Right cardiac atrium (tissue), 5 donors: ENCODE measurements at regions not wholly inside any gene's neighbourhood (a gene's known extent, or its start where the extent isn't known, plus 50 kb on each side); places are given as distances from the start of the nearest gene placed in this dataset.

ENCODE experiments used
- ATAC-seq, 2 donors: fragments of 200-7000 bp; cut with Tn5 transposase; one replicate each; pipeline versions ENCODE4 v1.8.0 to v1.9.1; 2020; ENCODE audit warnings: moderate library complexity in 2 of 2, mild to moderate bottlenecking in 1 of 2
- DNase-seq, 3 donors: peaks; one replicate each; pipeline ENCODE4 v3.0.0-alpha.2; 2020
- H3K27ac ChIP-seq: one replicate; pipeline ENCODE4 v1.5.1; 2013; ENCODE audit warnings: mild to moderate bottlenecking, low read length, control low read depth, moderate library complexity
- H3K27me3 ChIP-seq: one replicate; pipeline ENCODE4 v1.6.1; 2013; ENCODE audit not compliant: control insufficient read depth, insufficient read depth
- H3K4me1 ChIP-seq: one replicate; pipeline ENCODE4 v1.6.1; 2013; ENCODE audit warnings: low read length; ENCODE audit not compliant: control insufficient read depth, insufficient read depth
- H3K4me3 ChIP-seq: one replicate; pipeline ENCODE4 v1.5.1; 2013; ENCODE audit warnings: low read length, control low read depth
- H3K9me3 ChIP-seq: one replicate; pipeline ENCODE4 v1.6.1; 2013; ENCODE audit warnings: low read length; ENCODE audit not compliant: control insufficient read depth
- WGBS: extraction: QIAGEN DNeasy Blood & Tissue Kit; methylation state at CpG from one replicate; pipeline ENCODE4 v1.1.7; 2013; 5-methylcytosine and 5-hydroxymethylcytosine counted together
- intact Hi-C, 4 donors: fragments of 100-400 bp; cut with DNase I; formaldehyde crosslinking; loops; one replicate each; pipeline versions ENCODE4 v1.11.0 to v1.14.0; 2022 to 2023
- donor health status: healthy with polysubstance abuse.
- donor health status: DM: no; HTN: yes; CAD: no.
- donor health status: DM: no; HTN: no; CAD: no.
- donor health status: DM: no; HTN: yes; CAD: no; lungs with severe emphysema.
- donor health status: DM: yes; HTN: yes; CAD: no.

DNA sequence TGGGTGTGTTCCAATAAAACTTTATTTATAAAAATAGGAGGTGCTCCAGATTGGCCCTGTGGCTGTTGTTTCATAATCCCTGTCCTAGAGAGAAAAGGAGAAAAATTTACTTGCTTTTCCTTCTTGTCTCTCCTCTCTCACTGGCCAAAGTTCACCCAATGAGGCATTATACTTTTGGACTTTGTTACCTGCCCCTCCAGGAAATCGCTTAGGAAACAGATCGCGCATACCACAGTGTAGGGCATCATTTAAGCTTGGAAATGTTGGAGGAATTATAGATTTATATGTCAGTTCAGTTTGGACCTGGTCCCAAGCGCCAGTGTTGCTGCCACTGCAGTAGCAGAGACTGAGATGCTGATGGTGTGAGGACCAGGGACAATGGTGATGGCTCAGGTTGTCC is 337.6 kb upstream of the NR3C2 start:
- ATAC-seq (no peak), DNase-seq (no peak)
- H3K9me3 ChIP-seq, result no peaks in the 10 kb centered on the region
- intact Hi-C loops, result no loop called here
- no peak overlapping the region for H3K27ac ChIP-seq
- no peak overlapping the region for H3K4me3 ChIP-seq
- no peaks in the 10 kb centered on the region for H3K27me3 ChIP-seq
- 91% methylated on average over 4 of the region's 4 CpGs for WGBS
- H3K4me1 ChIP-seq, result no peaks in the 10 kb centered on the region

DNA sequence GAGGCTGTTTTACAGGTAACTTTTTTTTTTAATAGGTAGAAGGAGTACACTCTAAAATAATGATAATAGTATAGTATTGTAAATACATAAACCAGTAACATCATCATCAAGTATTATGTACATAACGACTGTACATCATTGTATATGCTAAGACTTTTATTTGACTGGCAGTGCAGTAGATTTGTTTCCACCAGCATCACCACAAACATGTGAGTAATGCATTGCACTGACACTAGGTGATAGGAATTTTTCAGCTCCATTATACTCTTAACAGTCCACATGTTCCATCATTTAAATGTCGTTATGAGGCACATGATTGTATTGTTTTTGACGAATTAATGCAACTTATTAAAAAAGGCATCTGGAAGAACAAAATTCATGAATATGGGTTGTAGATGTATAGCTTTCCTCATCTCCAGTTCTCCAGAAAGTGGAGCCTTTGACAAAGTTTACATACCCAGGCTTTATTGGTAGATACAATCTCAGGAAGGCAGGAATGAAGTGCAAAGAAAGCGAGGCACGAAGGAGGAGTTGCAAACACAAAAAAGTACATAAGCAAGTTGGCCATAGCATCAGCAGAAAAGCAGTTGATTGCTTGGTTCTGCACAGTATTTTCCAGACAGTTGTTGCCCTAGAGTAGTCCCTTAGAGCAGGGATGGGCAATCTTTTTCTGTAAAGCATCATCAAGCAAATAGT is 336.9 kb upstream of the NR3C2 start:
- H3K9me3 ChIP-seq, result no peaks in the 10 kb centered on the region
- WGBS, result 83% methylated on average over 5 of the region's 5 CpGs
- no peak for ATAC-seq

DNA sequence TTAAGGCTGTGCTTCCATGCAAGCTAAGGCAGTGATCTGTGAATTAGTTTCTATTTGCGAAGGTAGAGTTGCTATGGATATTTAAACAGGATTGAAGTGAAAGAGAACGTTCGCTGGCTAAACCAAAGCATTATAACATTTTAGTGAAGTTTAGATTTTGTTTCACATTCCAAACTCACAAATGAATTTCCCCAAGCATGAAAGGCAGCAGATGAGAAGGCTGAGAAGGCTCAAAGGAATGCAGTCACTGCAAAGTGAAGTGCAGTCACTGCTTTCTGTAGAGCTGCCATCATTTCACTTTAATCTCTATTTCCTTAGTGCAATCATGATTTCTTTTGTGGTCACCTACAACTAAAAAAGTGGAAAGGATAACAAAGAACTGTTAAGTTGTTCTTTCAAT is 334.7 kb upstream of the NR3C2 start:
- no peaks in the 10 kb centered on the region for H3K4me1 ChIP-seq
- no peaks in the 10 kb centered on the region for H3K9me3 ChIP-seq
- no peaks in the 10 kb centered on the region for H3K27me3 ChIP-seq
- intact Hi-C loops, result no loop called here
- no peak overlapping the region for H3K27ac ChIP-seq
- no peak for DNase-seq
- H3K4me3 ChIP-seq, result no peak overlapping the region
- no peak for ATAC-seq
- 81% methylated on average over 3 of the region's 3 CpGs for WGBS

More for the DNA sequence above, 336.9 kb upstream of the NR3C2 start:
- Histone ChIP-seq H3K4me1 (no peaks in the 10 kb centered on the region), H3K27me3 (no peaks in the 10 kb centered on the region), H3K27ac (no peak overlapping the region), H3K4me3 (no peak overlapping the region)
- intact Hi-C loops, result no loop called here
- DNase-seq, result no peak

- WGBS, result 91% methylated on average over 3 of the region's 3 CpGs
- ATAC-seq, result no peak
- intact Hi-C loops, result no loop called here
- no peaks in the 10 kb centered on the region for H3K4me1 ChIP-seq
- H3K9me3 ChIP-seq, result no peaks in the 10 kb centered on the region
- H3K4me3 ChIP-seq, result no peak overlapping the region
- no peak overlapping the region for H3K27ac ChIP-seq
- DNase-seq, result no peak
- H3K27me3 ChIP-seq, result no peaks in the 10 kb centered on the region
These were observed 331.9 kb upstream of the NR3C2 start for GRCh38 chr4:148774134-148774533.

DNA sequence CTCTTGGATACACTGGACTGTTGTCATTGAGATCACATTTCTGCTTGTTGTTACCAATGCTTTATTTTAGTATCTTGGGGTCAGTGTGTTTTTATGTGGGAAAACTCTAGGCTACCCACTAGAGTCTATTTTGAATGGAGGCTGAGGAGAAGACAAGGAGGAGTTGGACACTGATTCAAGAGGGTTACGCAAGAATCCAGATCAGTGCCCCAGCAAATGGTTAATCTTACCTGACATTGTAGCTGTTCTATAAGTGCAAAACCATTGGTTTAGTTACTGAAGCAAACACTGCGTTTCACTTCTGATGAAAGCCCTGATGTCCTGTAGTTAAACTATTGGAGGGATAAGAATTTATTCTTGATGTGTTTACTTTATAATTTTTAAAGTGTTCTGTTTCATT is 331.1 kb upstream of the NR3C2 start:
- no peaks in the 10 kb centered on the region for H3K27me3 ChIP-seq
- intact Hi-C loops, result no loop called here
- no peak overlapping the region for H3K27ac ChIP-seq
- no peaks in the 10 kb centered on the region for H3K4me1 ChIP-seq
- ATAC-seq (no peak), DNase-seq (no peak)
- H3K4me3 ChIP-seq, result no peak overlapping the region
- WGBS, result 93% methylated on average over 2 of the region's 2 CpGs
- no peaks in the 10 kb centered on the region for H3K9me3 ChIP-seq

DNA sequence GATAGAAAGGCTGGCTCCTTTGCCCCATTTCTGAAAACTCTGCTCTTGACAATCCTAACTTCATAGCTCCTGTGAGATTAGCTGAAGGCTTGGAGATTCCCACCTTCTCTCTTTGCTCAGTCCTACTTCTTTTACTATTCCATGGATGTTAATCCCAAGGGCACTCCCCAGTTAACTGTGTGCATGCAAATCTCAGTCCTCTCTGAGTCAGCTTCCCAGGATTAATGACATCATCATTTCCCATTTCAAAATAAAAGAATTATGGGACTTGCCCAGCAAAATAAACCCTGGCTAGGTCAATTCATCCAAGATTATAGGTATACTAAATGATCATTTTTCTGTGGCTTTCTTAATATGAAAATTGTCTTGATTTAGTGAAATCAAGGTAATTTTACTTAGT is 328.6 kb upstream of the NR3C2 start:
- DNase-seq, result no peak
- ATAC-seq, result peak in 1 of 2 donors; percentile 49
- no peak overlapping the region for H3K4me3 ChIP-seq
- no peak overlapping the region for H3K27ac ChIP-seq
- no peaks in the 10 kb centered on the region for H3K27me3 ChIP-seq
- intact Hi-C loops, result no loop called here
- H3K4me1 ChIP-seq, result no peaks in the 10 kb centered on the region
- no peaks in the 10 kb centered on the region for H3K9me3 ChIP-seq

GRCh38 chr4:148770377-148770776 is 328.2 kb upstream of the NR3C2 start:
- ATAC-seq, result no peak
- no peaks in the 10 kb centered on the region for H3K9me3 ChIP-seq
- DNase-seq, result no peak
- no peaks in the 10 kb centered on the region for H3K4me1 ChIP-seq
- H3K4me3 ChIP-seq, result no peak overlapping the region
- intact Hi-C loops, result no loop called here
- H3K27ac ChIP-seq, result no peak overlapping the region
- no peaks in the 10 kb centered on the region for H3K27me3 ChIP-seq

DNA sequence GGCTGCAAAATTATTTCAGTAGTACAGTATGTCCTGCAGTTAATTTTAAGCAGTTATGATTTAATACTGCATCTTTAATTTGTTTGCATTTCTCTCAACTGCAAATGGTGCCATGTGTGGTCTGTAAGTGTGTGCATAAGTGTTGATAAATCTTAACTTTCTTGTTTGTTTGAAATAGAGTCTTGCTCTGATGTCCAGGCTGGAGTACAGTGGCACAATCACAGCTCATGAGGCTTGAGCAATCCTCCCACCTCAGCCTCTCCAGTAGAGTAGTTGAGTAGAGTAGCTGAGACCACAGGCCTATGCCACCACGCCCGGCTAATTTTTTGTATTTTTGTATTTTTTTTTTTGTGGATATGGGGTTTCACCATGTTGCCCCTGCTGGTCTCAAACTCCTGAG is 322.5 kb upstream of the NR3C2 start:
- intact Hi-C loops, result no loop called here
- Histone ChIP-seq H3K9me3 (no peaks in the 10 kb centered on the region), H3K4me3 (no peak overlapping the region), H3K27ac (no peak overlapping the region), H3K4me1 (no peaks in the 10 kb centered on the region), H3K27me3 (no peaks in the 10 kb centered on the region)
- ATAC-seq (no peak), DNase-seq (no peak)
- WGBS, result 76% methylated on average over 2 of the region's 2 CpGs

- no peak overlapping the region for H3K27ac ChIP-seq
- no peak overlapping the region for H3K4me3 ChIP-seq
- H3K9me3 ChIP-seq, result no peaks in the 10 kb centered on the region
- no peaks in the 10 kb centered on the region for H3K27me3 ChIP-seq
- no peak for ATAC-seq
- DNase-seq, result no peak
- intact Hi-C loops, result no loop called here
- no peaks in the 10 kb centered on the region for H3K4me1 ChIP-seq
- 86% methylated on average over 1 of the region's 1 CpG for WGBS
These were observed 315.0 kb upstream of the NR3C2 start for GRCh38 chr4:148757171-148757570.

- intact Hi-C loops, result no loop called here
- no peak for ATAC-seq
- DNase-seq, result no peak
- no peak overlapping the region for H3K4me3 ChIP-seq
- H3K9me3 ChIP-seq, result no peaks in the 10 kb centered on the region
- no peaks in the 10 kb centered on the region for H3K4me1 ChIP-seq
- H3K27ac ChIP-seq, result no peak overlapping the region
- H3K27me3 ChIP-seq, result no peaks in the 10 kb centered on the region
- WGBS, result 84% methylated on average over 3 of the region's 3 CpGs
These were observed 307.2 kb upstream of the NR3C2 start for GRCh38 chr4:148749403-148749802.

DNA sequence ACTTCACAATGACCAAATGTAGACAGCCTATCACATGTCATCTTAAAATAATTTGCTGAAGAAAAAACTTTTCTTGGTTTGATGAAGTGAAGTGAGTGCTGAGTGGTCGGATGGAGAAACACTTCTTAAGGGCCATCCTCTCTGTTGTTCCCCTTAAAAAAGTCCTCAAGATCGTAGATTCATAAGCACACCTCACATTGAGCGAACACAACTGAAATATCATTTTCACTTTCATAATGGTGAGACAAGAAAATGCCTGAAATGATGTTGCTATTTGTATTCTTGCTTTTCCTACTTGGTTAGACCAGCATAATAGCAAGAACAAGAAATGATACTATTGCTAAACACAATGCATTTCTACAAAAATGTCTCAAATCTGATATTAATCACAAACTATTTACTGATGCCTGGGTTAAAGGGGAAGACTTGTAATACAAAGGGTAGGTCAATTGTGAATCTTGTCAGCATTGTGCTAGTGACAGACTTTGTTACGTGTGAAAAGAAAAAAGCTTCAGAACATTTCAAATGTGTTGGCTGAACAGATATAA is 305.6 kb upstream of the NR3C2 start:
- Histone ChIP-seq H3K27ac (no peak overlapping the region), H3K4me3 (no peak overlapping the region), H3K4me1 (no peaks in the 10 kb centered on the region), H3K9me3 (no peaks in the 10 kb centered on the region), H3K27me3 (no peaks in the 10 kb centered on the region)
- DNase-seq (no peak), ATAC-seq (no peak)
- WGBS, result 67% methylated on average over 4 of the region's 4 CpGs
- intact Hi-C loops, result no loop called here

GRCh38 chr4:148740701-148741100 is 298.5 kb upstream of the NR3C2 start:
- intact Hi-C loops, result no loop called here
- H3K9me3 ChIP-seq, result no peaks in the 10 kb centered on the region
- H3K4me3 ChIP-seq, result no peak overlapping the region
- no peaks in the 10 kb centered on the region for H3K27me3 ChIP-seq
- 58% methylated on average over 1 of the region's 1 CpG for WGBS
- DNase-seq, result no peak
- H3K27ac ChIP-seq, result no peak overlapping the region
- H3K4me1 ChIP-seq, result no peaks in the 10 kb centered on the region
- no peak for ATAC-seq
